Thyroid gland (tissue), 4 donors: ENCODE measurements at regions not wholly inside any gene's neighbourhood (a gene's known extent, or its start where the extent isn't known, plus 50 kb on each side); places are given as distances from the start of the nearest gene placed in this dataset.

Experiments
- POLR2A ChIP-seq, 2 donors: fragments of 450-650 bp; IDR thresholded peaks; one replicate each; pipeline ENCODE4 v1.6.1; 2017; ENCODE audit warnings: antibody characterized with exemption in 2 of 2, mild to moderate bottlenecking in 2 of 2, moderate library complexity in 1 of 2
- TF ChIP-seq, protein P1 (sequence below), 6 experiments: fragments of 200-600 bp in 3 of 6; fragments of 450-650 bp in 3 of 6; sonication (generic) in 3 of 6; IDR thresholded peaks; one replicate each; pipeline ENCODE4 v1.5.1; 2016 to 2019; ENCODE audit warnings: antibody characterized with exemption in 6 of 6, mild to moderate bottlenecking in 2 of 6, inconsistent platforms in 1 of 6, moderate library complexity in 1 of 6

DNA sequence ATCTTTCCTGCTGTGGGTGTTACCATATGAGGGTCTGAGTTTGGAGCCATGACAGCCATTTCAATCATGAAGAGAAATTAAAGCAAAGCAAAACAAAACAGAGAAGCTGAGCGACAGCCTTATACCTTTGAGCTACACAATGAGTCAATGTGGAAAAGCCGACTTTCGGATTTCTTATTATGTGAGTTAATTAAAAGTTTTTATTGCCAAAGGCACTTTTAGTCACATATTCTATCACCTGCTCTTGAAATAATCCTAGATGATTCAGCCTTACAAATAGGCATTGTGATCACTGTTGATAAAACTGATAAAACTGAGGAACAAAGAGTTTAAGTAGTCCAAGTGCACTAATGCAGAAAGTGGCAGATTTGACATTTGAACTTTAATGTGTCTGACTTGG is 381.9 kb upstream of the TENM4 start:
- TF ChIP-seq, protein P1, sequence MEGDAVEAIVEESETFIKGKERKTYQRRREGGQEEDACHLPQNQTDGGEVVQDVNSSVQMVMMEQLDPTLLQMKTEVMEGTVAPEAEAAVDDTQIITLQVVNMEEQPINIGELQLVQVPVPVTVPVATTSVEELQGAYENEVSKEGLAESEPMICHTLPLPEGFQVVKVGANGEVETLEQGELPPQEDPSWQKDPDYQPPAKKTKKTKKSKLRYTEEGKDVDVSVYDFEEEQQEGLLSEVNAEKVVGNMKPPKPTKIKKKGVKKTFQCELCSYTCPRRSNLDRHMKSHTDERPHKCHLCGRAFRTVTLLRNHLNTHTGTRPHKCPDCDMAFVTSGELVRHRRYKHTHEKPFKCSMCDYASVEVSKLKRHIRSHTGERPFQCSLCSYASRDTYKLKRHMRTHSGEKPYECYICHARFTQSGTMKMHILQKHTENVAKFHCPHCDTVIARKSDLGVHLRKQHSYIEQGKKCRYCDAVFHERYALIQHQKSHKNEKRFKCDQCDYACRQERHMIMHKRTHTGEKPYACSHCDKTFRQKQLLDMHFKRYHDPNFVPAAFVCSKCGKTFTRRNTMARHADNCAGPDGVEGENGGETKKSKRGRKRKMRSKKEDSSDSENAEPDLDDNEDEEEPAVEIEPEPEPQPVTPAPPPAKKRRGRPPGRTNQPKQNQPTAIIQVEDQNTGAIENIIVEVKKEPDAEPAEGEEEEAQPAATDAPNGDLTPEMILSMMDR (IDR thresholded peaks at IDR 0.05), result no peak
- no peak for TF ChIP-seq POLR2A (IDR thresholded peaks at IDR 0.05)
